NT2/D1 (cell line): ENCODE measurements at regions not wholly inside any gene's neighbourhood (a gene's known extent, or its start where the extent isn't known, plus 50 kb on each side); places are given as distances from the start of the nearest gene placed in this dataset.
"Not testable (repeated sequence)": the region's sequence is repeated elsewhere in the genome, so short reads cannot be mapped to it uniquely, and the experiment has no call there.

ENCODE experiments used
- DNase-seq: peaks from one replicate; pipeline ENCODE4 v3.0.0-alpha.2; 2011; ENCODE audit warnings: low read depth, low spot score
- H3K27me3 ChIP-seq: 2 replicates; pipeline ENCODE4 v1.6.0; 2011; ENCODE audit warnings: mild to moderate bottlenecking; ENCODE audit not compliant: insufficient read length, insufficient read depth
- H3K36me3 ChIP-seq: 2 replicates; pipeline ENCODE4 v1.6.1; 2011; ENCODE audit warnings: mild to moderate bottlenecking, low read length, mixed read lengths; ENCODE audit not compliant: insufficient read depth, insufficient read length
- H3K4me1 ChIP-seq: 2 replicates; pipeline ENCODE4 v1.5.1; 2011; ENCODE audit not compliant: insufficient read depth, insufficient read length
- H3K4me3 ChIP-seq: 2 replicates; pipeline ENCODE4 v1.5.1; 2011; ENCODE audit warnings: low read depth; ENCODE audit not compliant: insufficient read length
- H3K9ac ChIP-seq: 2 replicates; pipeline ENCODE4 v1.6.0; 2011; ENCODE audit warnings: low read depth; ENCODE audit not compliant: insufficient read length
- H3K9me3 ChIP-seq: 2 replicates; pipeline ENCODE4 v1.5.1; 2011; ENCODE audit warnings: mild to moderate bottlenecking, low read length; ENCODE audit not compliant: insufficient read depth
- SUZ12 ChIP-seq: IDR thresholded peaks from 2 replicates; pipeline ENCODE4 v1.6.1; 2011; ENCODE audit not compliant: insufficient read length, insufficient read depth; ENCODE audit errors: extremely low read depth
- YY1 ChIP-seq: IDR thresholded peaks from 2 replicates; pipeline ENCODE4 v1.6.1; 2011; ENCODE audit not compliant: insufficient read length, insufficient read depth
- ZNF274 ChIP-seq: IDR thresholded peaks from 2 replicates; pipeline ENCODE4 v1.6.1; 2011; ENCODE audit warnings: mild to moderate bottlenecking, low read depth, low read length

DNA sequence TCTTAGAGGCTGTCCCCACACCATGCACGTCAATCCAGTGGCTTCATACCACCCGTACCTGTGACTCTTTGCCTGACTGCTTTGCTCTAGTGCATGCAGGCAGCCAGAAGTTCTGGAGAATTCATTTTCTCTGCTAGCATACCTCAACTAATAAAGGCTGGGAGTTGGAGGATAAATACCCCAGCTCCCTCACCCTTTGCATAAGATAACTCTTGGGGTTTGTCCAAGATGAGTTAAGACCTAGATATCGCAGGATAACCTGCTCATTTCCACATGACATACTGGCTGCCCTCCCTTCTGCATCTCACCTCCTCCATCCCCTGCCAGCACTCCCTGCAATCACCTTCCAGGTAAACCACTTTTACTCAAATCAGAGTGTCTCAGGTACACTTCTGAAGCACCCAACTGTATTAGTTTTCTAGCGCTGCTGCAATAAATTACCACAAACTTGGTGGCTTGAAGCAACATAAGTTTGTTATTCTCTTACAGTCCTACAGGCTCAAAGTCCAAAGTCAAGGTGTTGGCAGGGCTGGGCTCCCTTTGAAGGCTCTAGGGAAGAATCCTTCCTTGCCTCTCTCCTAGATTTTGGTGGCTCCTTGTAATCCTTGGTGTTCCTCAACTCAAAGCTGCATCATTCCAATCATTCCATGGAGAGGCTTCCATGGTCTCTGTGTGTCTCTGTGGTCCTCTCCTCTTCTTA lies 146.8 kb downstream of the CRLF3 start:
- Histone ChIP-seq H3K36me3 (no peaks in the 10 kb centered on the region), H3K4me3 (no peak overlapping the region), H3K4me1 (no peaks in the 10 kb centered on the region), H3K27me3 (no peaks in the 10 kb centered on the region), H3K9me3 (no peaks in the 10 kb centered on the region), H3K9ac (no peak overlapping the region)
- DNase-seq = no peak
- TF ChIP-seq SUZ12 = no peak
- no peak for TF ChIP-seq YY1
- TF ChIP-seq ZNF274 = no peak

DNA sequence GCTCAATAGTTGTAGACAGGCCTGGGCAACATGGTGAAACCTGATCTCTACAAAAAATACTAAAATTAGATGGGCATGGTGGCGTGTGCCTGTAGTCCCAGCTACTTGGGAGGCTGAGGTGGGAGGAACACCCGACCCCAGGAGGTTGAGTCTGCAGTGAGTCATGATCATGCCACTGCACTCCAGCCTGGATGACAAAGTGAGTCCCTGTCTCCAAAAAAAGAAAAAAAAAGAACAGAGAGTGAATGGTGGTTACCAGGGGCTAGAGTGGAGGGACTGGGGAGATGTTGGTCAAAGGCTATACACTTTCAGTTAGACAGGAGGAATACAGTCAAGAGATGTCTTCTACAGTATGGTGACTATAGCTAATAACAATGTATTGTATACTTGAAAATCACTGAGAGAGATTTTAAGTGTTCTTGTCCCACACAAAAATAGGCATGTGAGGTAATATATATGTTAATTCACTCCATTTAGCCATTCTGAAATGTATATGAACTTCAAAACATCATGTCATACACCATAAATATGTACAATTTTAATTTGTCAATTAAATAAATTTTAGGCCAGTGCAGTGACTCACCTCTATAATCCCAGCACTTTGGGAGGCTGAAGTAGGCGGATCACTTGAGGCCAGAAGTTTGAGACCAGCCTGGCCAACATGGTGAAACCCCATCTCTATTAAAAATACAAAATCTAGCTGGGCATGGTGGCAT lies 148.6 kb downstream of the CRLF3 start:
- DNase-seq, H3K4me3 ChIP-seq, H3K27me3 ChIP-seq, H3K36me3 ChIP-seq, H3K9me3 ChIP-seq, H3K9ac ChIP-seq, H3K4me1 ChIP-seq: not testable (repeated sequence)

GRCh38 chr17:30669217-30669649 lies 155.3 kb downstream of the CRLF3 start:
- H3K9me3 ChIP-seq, H3K27me3 ChIP-seq, H3K4me3 ChIP-seq, H3K36me3 ChIP-seq, DNase-seq, H3K9ac ChIP-seq, H3K4me1 ChIP-seq: not testable (repeated sequence)

- H3K4me3 ChIP-seq, H3K4me1 ChIP-seq, DNase-seq, H3K36me3 ChIP-seq, H3K27me3 ChIP-seq, H3K9me3 ChIP-seq, H3K9ac ChIP-seq: not testable (repeated sequence)
Measured at GRCh38 chr17:30668360-30669181, 155.9 kb downstream of the CRLF3 start.

GRCh38 chr17:30667657-30668359 lies 156.7 kb downstream of the CRLF3 start:
- not testable (repeated sequence) for H3K9ac ChIP-seq, H3K27me3 ChIP-seq, H3K9me3 ChIP-seq, H3K36me3 ChIP-seq, H3K4me3 ChIP-seq, H3K4me1 ChIP-seq
- DNase-seq = peak; percentile 55

DNA sequence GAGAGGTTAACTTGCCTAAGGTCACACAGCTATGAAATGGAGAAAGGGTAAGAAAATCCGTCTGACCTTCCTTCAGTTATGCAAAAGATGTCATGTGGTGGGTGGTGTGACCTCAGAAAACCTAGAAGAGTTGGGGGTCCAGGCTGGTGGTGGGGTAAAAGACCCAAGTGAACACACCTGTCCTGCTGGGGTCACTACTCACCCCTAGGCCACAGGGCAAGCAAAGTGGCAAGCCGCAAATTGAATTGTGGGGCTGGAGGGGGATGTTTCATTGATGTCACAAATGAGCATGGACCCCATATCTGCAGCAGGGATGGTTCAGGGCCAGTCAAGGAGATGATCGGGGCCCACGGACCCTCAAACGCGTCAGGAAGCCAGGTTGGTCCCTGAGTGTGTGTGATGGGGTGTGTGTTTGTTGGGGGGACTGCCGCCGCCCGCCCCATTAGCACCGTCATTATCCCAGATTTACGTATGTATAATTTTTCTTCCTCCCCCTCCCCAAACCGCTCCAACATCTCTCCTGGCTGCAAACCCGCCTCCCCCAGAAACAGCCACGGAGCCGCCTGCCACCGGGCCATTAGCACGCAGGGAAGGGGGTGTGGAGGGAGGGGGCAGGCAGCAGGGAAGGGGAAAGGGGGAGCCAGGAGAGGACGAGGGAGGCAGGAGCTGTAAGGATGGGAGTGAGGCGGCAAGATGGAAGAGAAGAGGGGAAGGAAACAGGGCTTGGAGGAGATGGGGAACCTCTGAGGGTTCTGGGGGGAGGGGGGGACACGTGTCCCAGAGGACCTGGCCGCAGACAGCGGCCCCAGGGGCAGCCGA lies 157.4 kb downstream of the CRLF3 start:
- not testable (repeated sequence) for H3K27me3 ChIP-seq, H3K4me1 ChIP-seq, H3K36me3 ChIP-seq, H3K9me3 ChIP-seq, DNase-seq
- peak overlapping the region; percentile 37 for H3K4me3 ChIP-seq
- peak overlapping the region; percentile 61 for H3K9ac ChIP-seq

DNA sequence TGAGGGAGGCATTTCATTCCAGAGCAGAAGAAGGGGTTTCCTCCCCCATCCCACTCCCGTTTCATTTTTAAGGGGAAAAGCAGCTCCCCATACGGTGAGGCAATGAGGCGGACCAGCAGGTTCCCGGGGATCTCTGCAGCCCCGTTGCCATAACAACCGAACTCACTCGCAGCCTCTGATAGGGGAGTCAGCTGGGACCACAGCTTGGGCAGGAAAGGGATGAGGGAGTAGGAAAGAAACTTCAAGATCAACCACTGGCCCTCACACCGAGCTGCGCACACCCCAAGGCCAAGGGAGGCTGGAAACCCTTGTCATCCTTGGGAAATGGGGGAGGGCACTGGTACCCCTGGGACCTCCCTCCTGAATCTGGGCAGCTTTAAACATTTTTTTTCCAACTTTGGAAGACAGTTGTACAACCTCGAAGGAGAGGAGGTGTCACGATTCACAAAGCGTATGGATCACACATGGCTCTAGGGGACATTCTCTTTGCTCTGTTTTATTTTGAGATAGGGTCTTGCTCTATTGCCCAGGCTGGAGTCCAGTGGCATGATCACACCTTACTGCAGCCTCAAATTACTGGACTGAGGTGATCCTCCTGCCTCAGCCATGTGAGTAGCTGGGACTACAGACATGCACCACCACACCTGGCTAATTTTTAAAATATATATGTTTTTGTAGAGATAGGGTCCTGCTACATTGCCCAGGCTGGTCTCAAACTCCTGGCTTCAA lies 160.6 kb downstream of the CRLF3 start:
- not testable (repeated sequence) for DNase-seq, H3K9me3 ChIP-seq, H3K4me1 ChIP-seq, H3K9ac ChIP-seq, H3K27me3 ChIP-seq, H3K36me3 ChIP-seq, H3K4me3 ChIP-seq

- not testable (repeated sequence) for H3K9me3 ChIP-seq, H3K4me1 ChIP-seq, H3K36me3 ChIP-seq, H3K27me3 ChIP-seq, H3K9ac ChIP-seq, DNase-seq, H3K4me3 ChIP-seq
Measured at GRCh38 chr17:30657148-30657547, 167.3 kb downstream of the CRLF3 start.

DNA sequence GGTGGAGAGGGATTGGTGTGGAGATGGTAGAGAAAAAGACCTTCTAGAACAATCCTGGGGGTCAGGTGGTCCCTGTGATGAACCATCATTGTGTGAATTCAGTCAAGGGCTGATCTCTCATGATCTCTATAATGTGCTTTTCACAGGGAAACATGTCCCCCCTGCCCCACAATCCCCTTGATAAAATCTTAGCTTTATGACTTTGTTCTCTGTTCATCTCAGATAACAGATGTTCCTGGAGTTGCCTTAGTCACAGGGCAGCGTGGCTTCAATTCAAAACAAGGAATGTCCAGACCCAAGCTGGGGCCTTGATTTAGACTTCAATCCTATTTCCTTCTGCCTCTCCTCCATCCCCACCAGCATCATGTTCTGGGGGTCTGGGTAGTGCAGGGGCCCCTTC lies 171.5 kb downstream of the CRLF3 start:
- not testable (repeated sequence) for H3K27me3 ChIP-seq, H3K4me1 ChIP-seq, H3K9ac ChIP-seq, H3K4me3 ChIP-seq, H3K9me3 ChIP-seq, H3K36me3 ChIP-seq, DNase-seq

GRCh38 chr17:30650149-30650548 lies 172.9 kb downstream of the GOSR1 start:
- H3K4me3 ChIP-seq, H3K27me3 ChIP-seq, DNase-seq, H3K9ac ChIP-seq, H3K4me1 ChIP-seq, H3K9me3 ChIP-seq, H3K36me3 ChIP-seq: not testable (repeated sequence)
